Left hindlimb (tissue), 1 donor: ENCODE measurements at regions not wholly inside any gene's neighbourhood (a gene's known extent, or its start where the extent isn't known, plus 50 kb on each side); places are given as distances from the start of the nearest gene placed in this dataset.

ENCODE experiments used
- DNase-seq: peaks from one replicate; pipeline ENCODE4 v3.0.0-alpha.2; 2018

GRCh38 chr5:135657536-135658305 lies 78.9 kb upstream of the CXCL14 start:
- no peak for DNase-seq

GRCh38 chr5:135655468-135655815 lies 76.7 kb upstream of the CXCL14 start:
- peak; percentile 74 for DNase-seq

GRCh38 chr5:135654761-135655467 lies 76.1 kb upstream of the CXCL14 start:
- DNase-seq: peak; percentile 77

- no peak for DNase-seq
Observed at GRCh38 chr5:135651156-135651555, 72.4 kb upstream of the CXCL14 start.

GRCh38 chr5:135650081-135650480 lies 71.3 kb upstream of the CXCL14 start:
- DNase-seq: no peak

- DNase-seq: no peak
Observed at GRCh38 chr5:135649435-135649834, 70.6 kb upstream of the CXCL14 start.

GRCh38 chr5:135648116-135648515 lies 69.3 kb upstream of the CXCL14 start:
- DNase-seq: no peak

- no peak for DNase-seq
Observed at GRCh38 chr5:135645336-135646180, 66.8 kb upstream of the CXCL14 start.

- no peak for DNase-seq
Observed at GRCh38 chr5:135644816-135645215, 66.0 kb upstream of the CXCL14 start.

GRCh38 chr5:135643881-135644766 lies 65.3 kb upstream of the CXCL14 start:
- DNase-seq: no peak

GRCh38 chr5:135642934-135643333 lies 64.1 kb upstream of the CXCL14 start:
- DNase-seq: no peak

- no peak for DNase-seq
Observed at GRCh38 chr5:135642488-135642870, 63.7 kb upstream of the CXCL14 start.

GRCh38 chr5:135641734-135642487 lies 63.1 kb upstream of the CXCL14 start:
- no peak for DNase-seq

GRCh38 chr5:135641319-135641718 lies 62.5 kb upstream of the CXCL14 start:
- no peak for DNase-seq

GRCh38 chr5:135635451-135635850 lies 56.7 kb upstream of the CXCL14 start:
- no peak for DNase-seq

GRCh38 chr5:135632798-135633197 lies 54.0 kb upstream of the CXCL14 start:
- no peak for DNase-seq

GRCh38 chr5:135631391-135631790 lies 52.6 kb upstream of the CXCL14 start:
- no peak for DNase-seq

GRCh38 chr5:135629666-135630065 lies 50.9 kb upstream of the CXCL14 start:
- DNase-seq: no peak

GRCh38 chr5:135628771-135629563 lies 50.2 kb upstream of the CXCL14 start:
- DNase-seq: no peak
